Esophagus muscularis mucosa (tissue), 3 donors: ENCODE measurements at regions not wholly inside any gene's neighbourhood (a gene's known extent, or its start where the extent isn't known, plus 50 kb on each side); places are given as distances from the start of the nearest gene placed in this dataset.

Experiments
- CTCF ChIP-seq, 3 experiments: fragments of 200-600 bp in 2 of 3; fragments of 450-650 bp in 1 of 3; sonication (generic) in 2 of 3; IDR thresholded peaks; one replicate each; pipeline ENCODE4 v1.5.1; 2017 to 2019; ENCODE audit warnings: antibody characterized with exemption in 3 of 3, mild to moderate bottlenecking in 2 of 3, moderate library complexity in 1 of 3
- POLR2A ChIP-seq: fragments of 450-650 bp; IDR thresholded peaks from one replicate; pipeline ENCODE4 v1.6.1; 2017; ENCODE audit warnings: antibody characterized with exemption, moderate library complexity, mild to moderate bottlenecking, low read depth

- TF ChIP-seq CTCF (IDR thresholded peaks at IDR 0.05) = no peak
- TF ChIP-seq POLR2A = no peak
Measured at GRCh38 chr7:131827421-131827820, 271.0 kb upstream of the PODXL start.
